Testis (tissue), 2 donors: ENCODE measurements at regions not wholly inside any gene's neighbourhood (a gene's known extent, or its start where the extent isn't known, plus 50 kb on each side); places are given as distances from the start of the nearest gene placed in this dataset.

Experiments used
- POLR2A ChIP-seq: fragments of 450-650 bp; IDR thresholded peaks from one replicate; pipeline ENCODE4 v1.6.1; 2017; ENCODE audit warnings: antibody characterized with exemption, mild to moderate bottlenecking, moderate library complexity
- TF ChIP-seq, protein P1 (sequence below), 3 experiments: fragments of 450-650 bp in 2 of 3; fragments of 200-600 bp in 1 of 3; sonication (generic) in 1 of 3; IDR thresholded peaks; one replicate each; pipeline ENCODE4 v1.5.1; 2016 to 2019; ENCODE audit warnings: antibody characterized with exemption in 3 of 3, mild to moderate bottlenecking in 2 of 3, moderate library complexity in 1 of 3

- TF ChIP-seq, protein P1, sequence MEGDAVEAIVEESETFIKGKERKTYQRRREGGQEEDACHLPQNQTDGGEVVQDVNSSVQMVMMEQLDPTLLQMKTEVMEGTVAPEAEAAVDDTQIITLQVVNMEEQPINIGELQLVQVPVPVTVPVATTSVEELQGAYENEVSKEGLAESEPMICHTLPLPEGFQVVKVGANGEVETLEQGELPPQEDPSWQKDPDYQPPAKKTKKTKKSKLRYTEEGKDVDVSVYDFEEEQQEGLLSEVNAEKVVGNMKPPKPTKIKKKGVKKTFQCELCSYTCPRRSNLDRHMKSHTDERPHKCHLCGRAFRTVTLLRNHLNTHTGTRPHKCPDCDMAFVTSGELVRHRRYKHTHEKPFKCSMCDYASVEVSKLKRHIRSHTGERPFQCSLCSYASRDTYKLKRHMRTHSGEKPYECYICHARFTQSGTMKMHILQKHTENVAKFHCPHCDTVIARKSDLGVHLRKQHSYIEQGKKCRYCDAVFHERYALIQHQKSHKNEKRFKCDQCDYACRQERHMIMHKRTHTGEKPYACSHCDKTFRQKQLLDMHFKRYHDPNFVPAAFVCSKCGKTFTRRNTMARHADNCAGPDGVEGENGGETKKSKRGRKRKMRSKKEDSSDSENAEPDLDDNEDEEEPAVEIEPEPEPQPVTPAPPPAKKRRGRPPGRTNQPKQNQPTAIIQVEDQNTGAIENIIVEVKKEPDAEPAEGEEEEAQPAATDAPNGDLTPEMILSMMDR (IDR thresholded peaks at IDR 0.05) = no peak
- TF ChIP-seq POLR2A = no peak
Measured at GRCh38 chr1:208637181-208637580, 393.0 kb upstream of the PLXNA2 start.
